ENCODE measurements at regions not wholly inside any gene's neighbourhood (a gene's known extent, or its start where the extent isn't known, plus 50 kb on each side); places are given as distances from the start of the nearest gene placed in this dataset.

DNA sequence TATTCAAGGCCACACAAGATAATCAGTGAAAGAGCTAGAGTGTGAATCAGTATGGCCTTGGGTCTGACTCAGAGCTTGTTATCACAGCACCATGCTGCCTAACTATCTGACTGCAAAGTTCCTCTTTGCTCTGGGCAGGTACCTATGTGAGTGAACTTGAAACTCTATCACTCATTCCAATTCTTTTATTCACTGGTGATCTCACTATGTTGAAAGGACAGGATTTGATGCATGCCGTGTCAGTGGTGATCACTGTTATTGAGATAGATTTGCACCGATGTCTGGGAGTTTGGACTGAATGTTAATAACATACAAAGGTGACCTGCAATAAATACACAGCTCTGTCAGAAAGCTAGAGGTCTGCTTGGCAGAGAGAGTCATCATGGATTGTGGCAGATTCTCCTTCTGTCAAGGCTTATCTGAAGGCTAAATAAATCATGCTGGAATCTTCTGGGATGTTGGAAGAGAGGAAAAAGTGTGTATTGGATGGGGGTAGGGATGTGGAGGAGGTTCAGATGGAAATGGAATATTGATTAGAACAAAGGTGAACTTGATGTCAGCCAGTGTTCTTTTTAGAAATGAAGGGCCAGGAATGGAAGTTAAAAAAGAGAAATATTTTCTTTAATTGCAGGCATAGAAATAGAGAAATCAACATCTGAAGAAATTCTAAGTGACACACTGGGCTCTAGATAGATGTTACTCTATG, 91.8 kb upstream of the TNC start:
- Histone ChIP-seq H3K36me3 (no peaks in the 10 kb centered on the region), H3K9me3 (no peaks in the 10 kb centered on the region), H3K4me3 (no peak overlapping the region), H3K27me3 (peaks cover 0 to 7% (median 0%) of the 10 kb centered on the region in 7 donors), H3K4me1 (peaks cover 0 to 20% (median 4%) of the 10 kb centered on the region in 9 donors), H3K27ac (no peak overlapping the region)
- intact Hi-C loops (cut with DNase I) = loop anchor here in 1 of 10 donors (10.0 kb wide), 1 partner anchor 315 kb away; no protein-coding TSS in a partner anchor
- DNase-seq = no peak
- TF ChIP-seq, protein P1, sequence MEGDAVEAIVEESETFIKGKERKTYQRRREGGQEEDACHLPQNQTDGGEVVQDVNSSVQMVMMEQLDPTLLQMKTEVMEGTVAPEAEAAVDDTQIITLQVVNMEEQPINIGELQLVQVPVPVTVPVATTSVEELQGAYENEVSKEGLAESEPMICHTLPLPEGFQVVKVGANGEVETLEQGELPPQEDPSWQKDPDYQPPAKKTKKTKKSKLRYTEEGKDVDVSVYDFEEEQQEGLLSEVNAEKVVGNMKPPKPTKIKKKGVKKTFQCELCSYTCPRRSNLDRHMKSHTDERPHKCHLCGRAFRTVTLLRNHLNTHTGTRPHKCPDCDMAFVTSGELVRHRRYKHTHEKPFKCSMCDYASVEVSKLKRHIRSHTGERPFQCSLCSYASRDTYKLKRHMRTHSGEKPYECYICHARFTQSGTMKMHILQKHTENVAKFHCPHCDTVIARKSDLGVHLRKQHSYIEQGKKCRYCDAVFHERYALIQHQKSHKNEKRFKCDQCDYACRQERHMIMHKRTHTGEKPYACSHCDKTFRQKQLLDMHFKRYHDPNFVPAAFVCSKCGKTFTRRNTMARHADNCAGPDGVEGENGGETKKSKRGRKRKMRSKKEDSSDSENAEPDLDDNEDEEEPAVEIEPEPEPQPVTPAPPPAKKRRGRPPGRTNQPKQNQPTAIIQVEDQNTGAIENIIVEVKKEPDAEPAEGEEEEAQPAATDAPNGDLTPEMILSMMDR (IDR thresholded peaks at IDR 0.05) = no peak
- ATAC-seq = no peak
- 36 to 57% methylated on average over 2 of the region's 2 CpGs for WGBS, 2 donors

DNA sequence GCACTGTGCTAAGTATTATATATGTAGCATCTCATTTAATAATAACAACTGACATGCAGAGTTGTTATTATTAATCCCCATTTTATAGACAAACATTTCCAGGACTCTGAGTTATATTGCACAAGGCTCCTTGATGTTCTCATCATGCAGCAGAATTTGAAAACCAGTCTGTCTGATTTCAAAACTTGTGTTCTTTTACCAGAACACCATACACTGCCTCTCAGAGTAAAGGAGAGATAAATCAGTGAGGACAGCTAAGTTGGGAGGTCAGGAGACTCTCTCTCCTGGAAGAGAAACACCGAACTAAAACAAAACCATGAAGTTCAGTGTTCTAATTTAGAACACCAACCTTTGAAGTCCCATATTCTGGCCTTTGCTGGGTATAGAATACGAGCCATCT, 92.7 kb upstream of the TNC start:
- ATAC-seq = no peak
- intact Hi-C loops (cut with DNase I) = loop anchor here in 1 of 10 donors (10.0 kb wide), 1 partner anchor 314 kb away; no protein-coding TSS in a partner anchor

DNA sequence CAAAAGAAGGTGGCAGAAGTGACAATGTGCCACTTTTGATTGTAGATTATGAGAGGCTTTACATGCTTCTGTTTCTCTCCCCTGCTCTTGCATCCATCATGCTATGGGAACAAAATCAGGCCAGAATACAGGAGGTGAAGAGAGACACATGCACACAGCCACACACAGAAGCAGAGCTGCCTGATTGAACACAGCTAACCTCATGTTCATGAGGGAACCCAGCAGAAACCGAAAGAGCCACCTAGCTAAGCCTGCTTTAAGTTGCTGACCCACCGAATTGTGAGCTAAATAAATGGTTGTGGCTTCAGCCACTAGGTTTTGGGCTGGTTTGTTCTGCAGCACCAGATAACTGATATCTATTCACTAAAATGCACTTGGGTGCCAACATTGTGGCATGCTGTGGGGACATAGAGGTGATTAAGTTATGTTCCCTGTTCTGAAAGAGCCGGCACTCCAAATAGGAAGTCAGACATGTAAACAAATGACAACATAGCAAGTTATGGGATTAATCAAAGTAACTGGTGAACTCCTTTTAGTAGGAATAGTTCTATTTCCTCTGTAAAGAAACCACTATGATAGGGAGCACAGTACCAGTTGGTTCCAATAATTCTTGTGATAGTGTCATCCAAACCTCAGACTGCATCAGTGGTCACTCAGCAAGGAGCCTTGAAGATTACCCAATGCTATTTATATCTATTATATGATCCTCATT, 93.6 kb upstream of the TNC start:
- H3K27me3 ChIP-seq = peaks cover 0 to 6% (median 0%) of the 10 kb centered on the region in 7 donors
- H3K9me3 ChIP-seq = no peaks in the 10 kb centered on the region
- H3K4me1 ChIP-seq = peaks cover 0 to 20% (median 4%) of the 10 kb centered on the region in 9 donors
- ATAC-seq (peak in 3 of 8 donors; percentile 28 to 42 (median 30)), DNase-seq (no peak)
- 50 to 71% methylated on average over 3 of the region's 3 CpGs for WGBS, 2 donors
- TF ChIP-seq, protein P1 (IDR thresholded peaks at IDR 0.05) = no peak
- intact Hi-C loops (cut with DNase I) = loop anchor here in 1 of 10 donors (10.0 kb wide), 1 partner anchor 313 kb away; no protein-coding TSS in a partner anchor
- no peaks in the 10 kb centered on the region for H3K36me3 ChIP-seq
- H3K4me3 ChIP-seq = no peak overlapping the region
- peak overlapping the region in 1 of 10 donors; percentile 51 for H3K27ac ChIP-seq

More for the DNA sequence above, 92.7 kb upstream of the TNC start:
- Histone ChIP-seq H3K27ac (no peak overlapping the region), H3K9me3 (no peaks in the 10 kb centered on the region), H3K4me3 (no peak overlapping the region), H3K27me3 (peaks cover 0 to 7% (median 0%) of the 10 kb centered on the region in 7 donors), H3K36me3 (no peaks in the 10 kb centered on the region), H3K4me1 (peaks cover 0 to 20% (median 4%) of the 10 kb centered on the region in 9 donors)
- TF ChIP-seq, protein P1 (IDR thresholded peaks at IDR 0.05) = no peak
- 87 to 89% methylated on average over 2 of the region's 2 CpGs for WGBS, 2 donors
- DNase-seq = no peak

DNA sequence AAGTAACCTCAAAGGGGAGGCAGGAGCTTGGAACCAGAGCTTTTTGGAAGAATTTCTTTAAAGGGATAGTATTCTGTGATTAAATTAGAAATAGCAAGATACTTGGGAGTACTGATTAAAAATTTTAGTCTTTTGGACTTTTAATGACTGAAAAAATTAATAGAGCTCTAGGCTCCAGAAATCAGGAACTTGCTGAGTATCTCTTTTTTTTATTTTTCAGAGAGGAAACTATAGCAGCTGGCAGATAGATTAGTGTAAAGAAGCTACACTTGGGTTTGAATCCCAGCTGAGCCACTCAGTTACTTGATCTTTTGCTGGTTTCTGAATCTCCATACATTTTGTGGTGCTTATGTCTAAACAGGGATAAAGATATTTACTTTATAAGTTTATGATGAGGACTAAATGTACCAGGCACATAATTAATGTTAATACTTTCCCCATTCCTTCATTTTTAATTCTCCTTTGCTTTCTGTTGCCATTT, 94.2 kb upstream of the TNC start:
- Histone ChIP-seq H3K36me3 (no peaks in the 10 kb centered on the region), H3K9me3 (no peaks in the 10 kb centered on the region), H3K27ac (peak overlapping the region in 1 of 10 donors; percentile 51), H3K27me3 (peaks cover 0 to 4% (median 0%) of the 10 kb centered on the region in 7 donors), H3K4me3 (no peak overlapping the region), H3K4me1 (peaks cover 0 to 20% (median 4%) of the 10 kb centered on the region in 9 donors)
- DNase-seq = no peak
- TF ChIP-seq, protein P1 (IDR thresholded peaks at IDR 0.05) = no peak
- intact Hi-C loops (cut with DNase I) = loop anchor here in 1 of 10 donors (10.0 kb wide), 1 partner anchor 313 kb away; no protein-coding TSS in a partner anchor
- ATAC-seq = no peak
